ENCODE measurements at regions not wholly inside any gene's neighbourhood (a gene's known extent, or its start where the extent isn't known, plus 50 kb on each side); places are given as distances from the start of the nearest gene placed in this dataset.

GRCh38 chr3:1469687-1470086 is 376.9 kb downstream of the CNTN6 start:
- no peaks in the 10 kb centered on the region for H3K36me3 Mint-ChIP-seq (ENCODE audit: insufficient read depth)
- H3K27ac Mint-ChIP-seq: no peak overlapping the region
- H3K9me3 Mint-ChIP-seq (ENCODE audit: low read depth): peaks cover 4% of the 10 kb centered on the region
- H3K27me3 Mint-ChIP-seq: no peaks in the 10 kb centered on the region
- no peak overlapping the region for H3K4me3 Mint-ChIP-seq (ENCODE audit: low read depth)
- DNase-seq (ENCODE audit: low spot score, unreplicated experiment): no peak
- TF ChIP-seq, protein P1, sequence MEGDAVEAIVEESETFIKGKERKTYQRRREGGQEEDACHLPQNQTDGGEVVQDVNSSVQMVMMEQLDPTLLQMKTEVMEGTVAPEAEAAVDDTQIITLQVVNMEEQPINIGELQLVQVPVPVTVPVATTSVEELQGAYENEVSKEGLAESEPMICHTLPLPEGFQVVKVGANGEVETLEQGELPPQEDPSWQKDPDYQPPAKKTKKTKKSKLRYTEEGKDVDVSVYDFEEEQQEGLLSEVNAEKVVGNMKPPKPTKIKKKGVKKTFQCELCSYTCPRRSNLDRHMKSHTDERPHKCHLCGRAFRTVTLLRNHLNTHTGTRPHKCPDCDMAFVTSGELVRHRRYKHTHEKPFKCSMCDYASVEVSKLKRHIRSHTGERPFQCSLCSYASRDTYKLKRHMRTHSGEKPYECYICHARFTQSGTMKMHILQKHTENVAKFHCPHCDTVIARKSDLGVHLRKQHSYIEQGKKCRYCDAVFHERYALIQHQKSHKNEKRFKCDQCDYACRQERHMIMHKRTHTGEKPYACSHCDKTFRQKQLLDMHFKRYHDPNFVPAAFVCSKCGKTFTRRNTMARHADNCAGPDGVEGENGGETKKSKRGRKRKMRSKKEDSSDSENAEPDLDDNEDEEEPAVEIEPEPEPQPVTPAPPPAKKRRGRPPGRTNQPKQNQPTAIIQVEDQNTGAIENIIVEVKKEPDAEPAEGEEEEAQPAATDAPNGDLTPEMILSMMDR (IDR thresholded peaks at IDR 0.05; ENCODE audit: unreplicated experiment): no peak
- peaks cover 2% of the 10 kb centered on the region for H3K4me1 Mint-ChIP-seq (ENCODE audit: low read depth)

- no peak overlapping the region for H3K27ac Mint-ChIP-seq
- DNase-seq (ENCODE audit: low spot score, unreplicated experiment): no peak
- H3K36me3 Mint-ChIP-seq (ENCODE audit: insufficient read depth): no peaks in the 10 kb centered on the region
- TF ChIP-seq, protein P1 (IDR thresholded peaks at IDR 0.05; ENCODE audit: unreplicated experiment): no peak
- peaks cover 6% of the 10 kb centered on the region for H3K4me1 Mint-ChIP-seq (ENCODE audit: low read depth)
- no peak overlapping the region for H3K4me3 Mint-ChIP-seq (ENCODE audit: low read depth)
- no peaks in the 10 kb centered on the region for H3K27me3 Mint-ChIP-seq
- peaks cover 4% of the 10 kb centered on the region for H3K9me3 Mint-ChIP-seq (ENCODE audit: low read depth)
Observed at GRCh38 chr3:1477669-1478068, 384.8 kb downstream of the CNTN6 start.

GRCh38 chr3:1495466-1495865 is 402.6 kb downstream of the CNTN6 start:
- DNase-seq (ENCODE audit: low spot score, unreplicated experiment): no peak
- no peaks in the 10 kb centered on the region for H3K9me3 Mint-ChIP-seq (ENCODE audit: low read depth)
- no peak overlapping the region for H3K4me3 Mint-ChIP-seq (ENCODE audit: low read depth)
- H3K27me3 Mint-ChIP-seq: no peaks in the 10 kb centered on the region
- H3K4me1 Mint-ChIP-seq (ENCODE audit: low read depth): no peaks in the 10 kb centered on the region
- TF ChIP-seq, protein P1 (IDR thresholded peaks at IDR 0.05; ENCODE audit: unreplicated experiment): no peak
- no peak overlapping the region for H3K27ac Mint-ChIP-seq
- H3K36me3 Mint-ChIP-seq (ENCODE audit: insufficient read depth): no peaks in the 10 kb centered on the region

DNA sequence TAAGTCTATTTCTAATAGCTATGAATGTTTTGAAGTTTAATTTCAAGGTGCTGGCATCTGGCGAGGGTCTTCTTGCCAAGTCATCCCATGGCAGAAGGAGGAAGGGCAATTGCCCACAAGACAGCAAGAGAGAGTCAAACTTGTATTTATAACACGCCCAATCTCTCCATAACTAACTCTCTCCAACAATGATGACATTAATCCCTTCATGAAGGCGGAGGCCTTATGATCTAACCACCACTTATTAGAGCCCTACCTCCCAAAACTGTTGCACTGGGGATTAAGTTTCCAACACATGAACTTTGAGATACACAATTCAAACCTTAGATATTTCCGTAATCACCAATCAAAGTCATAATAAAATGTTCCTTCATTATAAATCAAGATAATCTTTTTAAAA is 406.9 kb downstream of the CNTN6 start:
- no peaks in the 10 kb centered on the region for H3K27me3 Mint-ChIP-seq
- H3K4me1 Mint-ChIP-seq (ENCODE audit: low read depth): no peaks in the 10 kb centered on the region
- no peaks in the 10 kb centered on the region for H3K36me3 Mint-ChIP-seq (ENCODE audit: insufficient read depth)
- TF ChIP-seq, protein P1 (IDR thresholded peaks at IDR 0.05; ENCODE audit: unreplicated experiment): no peak
- H3K9me3 Mint-ChIP-seq (ENCODE audit: low read depth): no peaks in the 10 kb centered on the region
- DNase-seq (ENCODE audit: low spot score, unreplicated experiment): no peak
- no peak overlapping the region for H3K4me3 Mint-ChIP-seq (ENCODE audit: low read depth)
- no peak overlapping the region for H3K27ac Mint-ChIP-seq

DNA sequence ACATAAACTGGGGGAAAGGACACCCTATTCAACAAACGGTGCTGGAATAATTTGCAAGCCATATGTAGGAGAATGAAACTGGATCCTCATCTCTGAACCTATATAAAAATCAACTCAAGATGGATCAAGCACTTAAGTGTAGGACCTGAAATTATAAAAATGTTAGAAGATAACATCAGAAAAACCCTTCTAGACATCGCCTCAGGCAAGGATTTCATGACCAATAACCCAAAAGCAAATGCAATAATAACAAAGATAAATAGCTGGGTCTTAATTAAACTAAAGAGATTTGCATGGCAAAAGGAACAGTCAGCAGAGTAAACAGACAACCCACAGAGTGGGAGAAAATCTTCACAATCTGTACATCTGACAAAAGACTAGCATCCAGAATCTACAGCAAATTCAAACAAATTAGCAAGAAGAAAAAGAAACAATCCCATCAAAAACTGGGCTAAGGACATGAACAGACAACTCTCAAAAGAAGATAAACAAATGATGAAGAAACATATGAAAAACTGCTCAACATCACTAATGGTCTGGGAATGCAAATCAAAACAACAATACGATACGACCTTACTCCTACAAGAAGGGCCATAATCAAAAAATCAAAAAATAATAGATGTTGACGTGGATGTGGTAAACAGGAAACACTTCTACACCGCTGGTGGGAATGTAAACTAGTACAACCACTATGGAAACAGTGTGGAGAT is 408.7 kb downstream of the CNTN6 start:
- Mint-ChIP-seq H3K36me3 (ENCODE audit: insufficient read depth) (no peaks in the 10 kb centered on the region), H3K4me1 (ENCODE audit: low read depth) (no peaks in the 10 kb centered on the region), H3K4me3 (ENCODE audit: low read depth) (no peak overlapping the region)

More for the DNA sequence above, 408.7 kb downstream of the CNTN6 start:
- Mint-ChIP-seq H3K27ac (no peak overlapping the region), H3K27me3 (no peaks in the 10 kb centered on the region), H3K9me3 (ENCODE audit: low read depth) (no peaks in the 10 kb centered on the region)
- TF ChIP-seq, protein P1 (IDR thresholded peaks at IDR 0.05; ENCODE audit: unreplicated experiment): no peak
- DNase-seq (ENCODE audit: low spot score, unreplicated experiment): no peak

All from progenitor cell of endocrine pancreas (in vitro differentiated cells).